Mesendoderm (in vitro differentiated cells): ENCODE measurements at regions not wholly inside any gene's neighbourhood (a gene's known extent, or its start where the extent isn't known, plus 50 kb on each side); places are given as distances from the start of the nearest gene placed in this dataset.

Experiments
- DNase-seq: peaks from one replicate; pipeline ENCODE4 v3.0.0; 2013
- H2AK5ac ChIP-seq: 2 replicates; pipeline ENCODE4 v1.6.1; 2013; ENCODE audit warnings: low read length, inconsistent platforms
- H2BK120ac ChIP-seq: 2 replicates; pipeline ENCODE4 v1.6.1; 2013; ENCODE audit warnings: low read depth, mild to moderate bottlenecking, low read length, moderate library complexity, mixed read lengths
- H2BK15ac ChIP-seq: replicated peaks from 2 replicates; pipeline ENCODE4 v1.6.1; 2013; ENCODE audit warnings: low read depth, mild to moderate bottlenecking, moderate library complexity
- H2BK5ac ChIP-seq: 2 replicates; pipeline ENCODE4 v1.6.1; 2013; ENCODE audit warnings: low read length, inconsistent platforms
- H3K18ac ChIP-seq: 2 replicates; pipeline ENCODE4 v1.6.1; 2013; ENCODE audit warnings: mild to moderate bottlenecking, low read length, mixed read lengths
- H3K23ac ChIP-seq: one replicate; pipeline ENCODE4 v1.6.1; 2013; ENCODE audit warnings: low read length
- H3K27ac ChIP-seq: 2 replicates; pipeline ENCODE4 v1.5.1; 2013; ENCODE audit warnings: low read depth, mild to moderate bottlenecking, inconsistent platforms, low read length, moderate library complexity
- H3K27me3 ChIP-seq: 2 replicates; pipeline ENCODE4 v1.6.1; 2013; ENCODE audit warnings: low read length, control low read depth, mild to moderate bottlenecking, inconsistent platforms; ENCODE audit not compliant: insufficient read depth, poor library complexity
- H3K36me3 ChIP-seq: 2 replicates; pipeline ENCODE4 v1.6.1; 2013; ENCODE audit warnings: low read length, inconsistent platforms; ENCODE audit not compliant: control insufficient read depth, insufficient read depth
- H3K4ac ChIP-seq: one replicate; pipeline ENCODE4 v1.6.1; 2013; ENCODE audit warnings: low read depth, mild to moderate bottlenecking, low read length, moderate library complexity
- H3K4me1 ChIP-seq: 2 replicates; pipeline ENCODE4 v1.6.1; 2013; ENCODE audit warnings: low read depth, low read length, inconsistent platforms; ENCODE audit not compliant: control insufficient read depth
- H3K4me2 ChIP-seq: 2 replicates; pipeline ENCODE4 v1.6.1; 2013; ENCODE audit warnings: low read length
- H3K4me3 ChIP-seq: 2 replicates; pipeline ENCODE4 v1.5.1; 2013; ENCODE audit warnings: mild to moderate bottlenecking, low read length
- H3K56ac ChIP-seq: one replicate; pipeline ENCODE4 v1.6.1; 2013; ENCODE audit warnings: low read length
- H3K79me1 ChIP-seq: 2 replicates; pipeline ENCODE4 v1.6.1; 2013; ENCODE audit warnings: low read length, inconsistent platforms
- H3K79me2 ChIP-seq: 2 replicates; pipeline ENCODE4 v1.6.1; 2013; ENCODE audit warnings: mild to moderate bottlenecking, low read length; ENCODE audit not compliant: control insufficient read depth, insufficient read depth
- H3K9ac ChIP-seq: 2 replicates; pipeline ENCODE4 v1.6.1; 2013; ENCODE audit warnings: low read length, inconsistent platforms
- H4K5ac ChIP-seq: one replicate; pipeline ENCODE4 v1.6.1; 2013; ENCODE audit warnings: low read length
- H4K8ac ChIP-seq: one replicate; pipeline ENCODE4 v1.6.1; 2013; ENCODE audit warnings: low read depth, mild to moderate bottlenecking, control low read depth, low read length, moderate library complexity
- WGBS: extraction: QIAGEN DNeasy Blood & Tissue Kit; methylation state at CpG from one replicate; pipeline ENCODE4 v1.1.7; 2013; ENCODE audit warnings: low lambda C conversion rate, missing lambda C conversion rate; ENCODE audit not compliant: insufficient coverage; ENCODE audit errors: extremely low coverage; 5-methylcytosine and 5-hydroxymethylcytosine counted together

DNA sequence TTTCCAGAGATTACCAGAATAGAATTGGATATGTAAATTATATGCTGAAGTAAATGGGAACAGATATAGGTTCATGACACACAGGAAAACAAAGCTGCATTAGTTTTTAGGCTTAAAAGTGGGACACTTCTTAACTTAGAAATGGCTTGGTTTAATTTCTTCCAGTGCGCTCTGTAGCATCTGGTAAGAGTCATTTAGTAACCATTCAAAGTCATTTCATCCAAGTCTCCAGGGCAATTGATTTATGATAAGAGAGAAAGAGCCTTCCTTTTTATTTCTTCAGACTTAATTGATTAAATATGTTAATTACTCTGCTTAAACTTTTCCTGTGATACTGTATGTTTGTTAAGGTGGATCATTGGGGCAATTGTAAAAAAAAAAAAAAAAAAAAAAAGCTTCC lies 368.0 kb downstream of the DOK5 start:
- Histone ChIP-seq H3K36me3 (no peaks in the 10 kb centered on the region), H3K27ac (no peak overlapping the region), H2BK15ac (no peak overlapping the region), H2AK5ac (no peak overlapping the region), H3K4me3 (no peak overlapping the region), H2BK120ac (no peak overlapping the region), H3K79me2 (no peaks in the 10 kb centered on the region), H3K4me2 (no peak overlapping the region), H3K18ac (no peak overlapping the region), H2BK5ac (no peak overlapping the region), H3K4me1 (no peaks in the 10 kb centered on the region), H3K79me1 (no peaks in the 10 kb centered on the region), H3K9ac (no peak overlapping the region), H3K23ac (no peak overlapping the region), H3K56ac (no peak overlapping the region), H4K8ac (no peak overlapping the region), H3K27me3 (no peaks in the 10 kb centered on the region), H3K4ac (no peak overlapping the region), H4K5ac (no peak overlapping the region)
- no CpG with 5 or more reads among the region's 1 CpG for WGBS
- DNase-seq, result no peak

- Histone ChIP-seq H3K27ac (no peak overlapping the region), H3K18ac (no peak overlapping the region), H3K9ac (no peak overlapping the region), H3K56ac (no peak overlapping the region), H3K23ac (no peak overlapping the region), H3K4me2 (no peak overlapping the region), H2BK15ac (no peak overlapping the region), H3K4ac (no peak overlapping the region), H2BK120ac (no peak overlapping the region), H4K5ac (no peak overlapping the region), H2BK5ac (no peak overlapping the region), H3K4me3 (no peak overlapping the region), H3K79me2 (no peaks in the 10 kb centered on the region), H4K8ac (no peak overlapping the region), H3K4me1 (no peaks in the 10 kb centered on the region), H3K36me3 (no peaks in the 10 kb centered on the region), H3K79me1 (no peaks in the 10 kb centered on the region), H2AK5ac (no peak overlapping the region), H3K27me3 (no peaks in the 10 kb centered on the region)
- no CpG with 5 or more reads among the region's 6 CpGs for WGBS
- DNase-seq, result no peak
Observed at GRCh38 chr20:54839224-54839623, 363.8 kb downstream of the DOK5 start.

GRCh38 chr20:54837226-54837625 lies 361.8 kb downstream of the DOK5 start:
- Histone ChIP-seq H3K79me2 (no peaks in the 10 kb centered on the region), H4K5ac (no peak overlapping the region), H3K4ac (no peak overlapping the region), H2AK5ac (no peak overlapping the region), H3K36me3 (no peaks in the 10 kb centered on the region), H3K56ac (no peak overlapping the region), H3K23ac (no peak overlapping the region), H3K27me3 (no peaks in the 10 kb centered on the region), H3K4me2 (no peak overlapping the region), H3K27ac (no peak overlapping the region), H2BK5ac (no peak overlapping the region), H3K4me1 (no peaks in the 10 kb centered on the region), H2BK120ac (no peak overlapping the region), H3K79me1 (no peaks in the 10 kb centered on the region), H2BK15ac (no peak overlapping the region), H3K9ac (no peak overlapping the region), H3K4me3 (no peak overlapping the region), H3K18ac (no peak overlapping the region), H4K8ac (no peak overlapping the region)
- WGBS, result no CpG with 5 or more reads among the region's 4 CpGs
- no peak for DNase-seq

GRCh38 chr20:54822386-54822785 lies 347.0 kb downstream of the DOK5 start:
- Histone ChIP-seq H2AK5ac (no peak overlapping the region), H3K9ac (no peak overlapping the region), H3K79me1 (no peaks in the 10 kb centered on the region), H3K18ac (no peak overlapping the region), H3K27me3 (no peaks in the 10 kb centered on the region), H4K8ac (no peak overlapping the region), H3K27ac (no peak overlapping the region), H2BK15ac (no peak overlapping the region), H2BK120ac (no peak overlapping the region), H3K23ac (no peak overlapping the region), H3K56ac (no peak overlapping the region), H3K36me3 (no peaks in the 10 kb centered on the region), H3K4me2 (no peak overlapping the region), H3K79me2 (no peaks in the 10 kb centered on the region), H3K4ac (no peak overlapping the region), H3K4me3 (no peak overlapping the region), H4K5ac (no peak overlapping the region), H3K4me1 (no peaks in the 10 kb centered on the region), H2BK5ac (no peak overlapping the region)
- DNase-seq, result no peak
- no CpG with 5 or more reads among the region's 2 CpGs for WGBS

GRCh38 chr20:54820392-54820791 lies 345.0 kb downstream of the DOK5 start:
- no peak for DNase-seq
- Histone ChIP-seq H2AK5ac (no peak overlapping the region), H3K4me2 (no peak overlapping the region), H3K36me3 (no peaks in the 10 kb centered on the region), H2BK15ac (no peak overlapping the region), H3K4ac (no peak overlapping the region), H3K79me2 (no peaks in the 10 kb centered on the region), H2BK120ac (no peak overlapping the region), H4K5ac (no peak overlapping the region), H3K23ac (no peak overlapping the region), H3K27ac (no peak overlapping the region), H3K4me1 (no peaks in the 10 kb centered on the region), H3K18ac (no peak overlapping the region), H3K27me3 (no peaks in the 10 kb centered on the region), H4K8ac (no peak overlapping the region), H3K56ac (no peak overlapping the region), H2BK5ac (no peak overlapping the region), H3K4me3 (no peak overlapping the region), H3K9ac (no peak overlapping the region), H3K79me1 (no peaks in the 10 kb centered on the region)

DNA sequence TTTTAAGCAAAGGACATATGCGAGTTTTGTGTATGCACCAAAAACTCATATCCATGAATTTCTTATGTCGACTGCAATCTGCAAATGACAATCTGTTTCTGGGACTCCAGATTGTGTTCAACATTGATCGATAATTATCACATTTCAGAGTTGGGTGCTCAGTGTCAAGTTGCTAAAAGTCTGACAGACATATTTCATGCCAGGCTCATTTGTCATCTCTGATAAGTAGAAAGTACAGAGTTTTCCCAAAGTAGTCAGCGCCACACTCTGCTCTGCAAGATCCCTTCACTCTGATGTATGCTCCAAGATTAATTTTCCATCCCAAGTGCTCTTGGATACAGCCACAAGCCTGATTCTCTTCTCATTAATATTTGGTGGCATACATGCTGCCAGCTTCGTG lies 331.1 kb downstream of the DOK5 start:
- Histone ChIP-seq H3K9ac (no peak overlapping the region), H3K79me2 (no peaks in the 10 kb centered on the region), H2AK5ac (no peak overlapping the region), H3K18ac (no peak overlapping the region), H3K4me2 (no peak overlapping the region), H3K36me3 (no peaks in the 10 kb centered on the region), H3K79me1 (no peaks in the 10 kb centered on the region), H3K56ac (no peak overlapping the region), H3K4me1 (no peaks in the 10 kb centered on the region), H4K5ac (no peak overlapping the region), H3K27ac (no peak overlapping the region), H2BK120ac (no peak overlapping the region), H2BK5ac (no peak overlapping the region), H4K8ac (no peak overlapping the region), H2BK15ac (no peak overlapping the region), H3K4ac (no peak overlapping the region), H3K27me3 (no peaks in the 10 kb centered on the region), H3K23ac (no peak overlapping the region), H3K4me3 (no peak overlapping the region)
- no peak for DNase-seq
- WGBS, result no CpG with 5 or more reads among the region's 5 CpGs
